ENCODE measurements at regions not wholly inside any gene's neighbourhood (a gene's known extent, or its start where the extent isn't known, plus 50 kb on each side); places are given as distances from the start of the nearest gene placed in this dataset.

GRCh38 chr18:50453732-50454131 is 78.9 kb downstream of the SKA1 start:
- no peak for TF ChIP-seq CTCF (IDR thresholded peaks at IDR 0.05; ENCODE audit: insufficient read depth, missing control alignments)
- DNase-seq (ENCODE audit: insufficient read length, low spot score) (no peak), FAIRE-seq (no peak)

- peak; percentile 16 for TF ChIP-seq CTCF (IDR thresholded peaks at IDR 0.05; ENCODE audit: insufficient read depth, missing control alignments)
- no peak for DNase-seq (ENCODE audit: insufficient read length, low spot score)
- no peak for FAIRE-seq
Observed at GRCh38 chr18:50454387-50454988, 79.6 kb downstream of the SKA1 start.

GRCh38 chr18:50456285-50456684 is 81.4 kb downstream of the SKA1 start:
- DNase-seq (ENCODE audit: insufficient read length, low spot score) (no peak), FAIRE-seq (no peak)
- TF ChIP-seq CTCF (IDR thresholded peaks at IDR 0.05; ENCODE audit: insufficient read depth, missing control alignments) = no peak

- no peak for DNase-seq (ENCODE audit: insufficient read length, low spot score)
- TF ChIP-seq CTCF (IDR thresholded peaks at IDR 0.05; ENCODE audit: insufficient read depth, missing control alignments) = no peak
- FAIRE-seq = no peak
Observed at GRCh38 chr18:50457639-50458038, 82.8 kb downstream of the SKA1 start.

GRCh38 chr18:50458366-50458765 is 83.5 kb downstream of the SKA1 start:
- DNase-seq (ENCODE audit: insufficient read length, low spot score) (no peak), FAIRE-seq (no peak)
- no peak for TF ChIP-seq CTCF (IDR thresholded peaks at IDR 0.05; ENCODE audit: insufficient read depth, missing control alignments)

GRCh38 chr18:50458796-50459195 is 84.0 kb downstream of the SKA1 start:
- DNase-seq (ENCODE audit: insufficient read length, low spot score) (no peak), FAIRE-seq (no peak)
- no peak for TF ChIP-seq CTCF (IDR thresholded peaks at IDR 0.05; ENCODE audit: insufficient read depth, missing control alignments)

- FAIRE-seq = no peak
- no peak for DNase-seq (ENCODE audit: insufficient read length, low spot score)
- no peak for TF ChIP-seq CTCF (IDR thresholded peaks at IDR 0.05; ENCODE audit: insufficient read depth, missing control alignments)
Observed at GRCh38 chr18:50460062-50460461, 85.2 kb downstream of the SKA1 start.

Data from D721Med (cell line).